HEK293 (cell line): ENCODE measurements at regions not wholly inside any gene's neighbourhood (a gene's known extent, or its start where the extent isn't known, plus 50 kb on each side); places are given as distances from the start of the nearest gene placed in this dataset.

Experiments
- CTCF ChIA-PET: fragments of 350-600 bp; formaldehyde crosslinking; extraction: SDS; loops from one replicate; lab custom pipeline; 2021; ENCODE audit warnings: antibody characterized with exemption; lab: Yijun Ruan, JAX
- POLR2A ChIA-PET: fragments of 300-600 bp; formaldehyde crosslinking; extraction: SDS; loops from one replicate; lab custom pipeline; 2020; ENCODE audit warnings: antibody characterized with exemption, inconsistent platforms; lab: Yijun Ruan, JAX
- H3K27ac ChIP-seq: fragments of 200-500 bp; sonication (Bioruptor generic); 2 replicates; pipeline ENCODE4 v1.5.1; 2014; ENCODE audit warnings: low read depth, low read length, control low read depth, inconsistent platforms; ENCODE audit errors: extremely low read depth
- H3K36me3 ChIP-seq, 2 experiments: fragments of 200-500 bp in 1 of 2; sonication (Bioruptor generic) in 1 of 2; 1 replicate in 1 of 2; 2 replicates in 1 of 2; pipeline ENCODE4 v1.5.1; 2014 to 2017; ENCODE audit warnings: inconsistent platforms in 2 of 2, low read length in 2 of 2; ENCODE audit not compliant: control insufficient read depth in 2 of 2, insufficient read depth in 1 of 2
- H3K4me1 ChIP-seq: fragments of 200-500 bp; sonication (Bioruptor generic); 2 replicates; pipeline ENCODE4 v1.5.1; 2014; ENCODE audit warnings: mild to moderate bottlenecking, low read length, inconsistent platforms; ENCODE audit not compliant: control insufficient read depth, insufficient read depth
- H3K4me3 ChIP-seq: 2 replicates; pipeline ENCODE4 v1.5.1; 2011; ENCODE audit warnings: low read depth, mild to moderate bottlenecking, control low read depth, low read length, moderate library complexity
- H3K9me3 ChIP-seq: fragments of 200-500 bp; sonication (Bioruptor generic); 2 replicates; pipeline ENCODE4 v1.5.1; 2014; ENCODE audit warnings: low read depth, low read length, inconsistent platforms; ENCODE audit not compliant: control insufficient read depth, insufficient read depth
- BCL11B ChIP-seq: fragments of 450-650 bp; formaldehyde crosslinking; IDR thresholded peaks from 2 replicates; pipeline ENCODE4 v1.5.1; 2016; ENCODE audit warnings: low read depth, missing biosample characterization, missing genetic modification characterization
- HOXD13 ChIP-seq: sonication (generic); formaldehyde crosslinking; IDR thresholded peaks from 2 replicates; pipeline ENCODE4 v1.8.0; 2022; ENCODE audit warnings: missing genetic modification reagents, borderline replicate concordance
- PRDM10 ChIP-seq: fragments of 450-650 bp; formaldehyde crosslinking; IDR thresholded peaks from 2 replicates; pipeline ENCODE4 v1.5.1; 2016; ENCODE audit warnings: missing biosample characterization, missing genetic modification characterization
- SALL2 ChIP-seq: fragments of 450-650 bp; formaldehyde crosslinking; IDR thresholded peaks from 2 replicates; pipeline ENCODE4 v1.5.0; 2017; ENCODE audit warnings: missing biosample characterization, mild to moderate bottlenecking, missing genetic modification characterization, borderline replicate concordance
- SP2 ChIP-seq: fragments of 450-650 bp; formaldehyde crosslinking; IDR thresholded peaks from 2 replicates; pipeline ENCODE4 v1.5.1; 2016; ENCODE audit warnings: missing biosample characterization, missing genetic modification characterization
- TCF7L2 ChIP-seq: IDR thresholded peaks from 2 replicates; pipeline ENCODE4 v1.6.1; 2011; ENCODE audit warnings: low read depth, mild to moderate bottlenecking, inconsistent platforms, low read length, moderate library complexity, borderline replicate concordance
- ZBTB11 ChIP-seq: fragments of 450-650 bp; formaldehyde crosslinking; conservative IDR thresholded peaks from 2 replicates; pipeline ENCODE4 v1.5.1; 2016; ENCODE audit warnings: low read depth, missing biosample characterization, missing genetic modification characterization
- ZBTB8A ChIP-seq: fragments of 450-650 bp; formaldehyde crosslinking; IDR thresholded peaks from 2 replicates; pipeline ENCODE4 v1.5.1; 2016; ENCODE audit warnings: missing biosample characterization, missing genetic modification characterization
- ZEB2 ChIP-seq: fragments of 450-650 bp; formaldehyde crosslinking; IDR thresholded peaks from 2 replicates; pipeline ENCODE4 v1.5.1; 2016; ENCODE audit warnings: missing biosample characterization, missing genetic modification characterization
- ZFP41 ChIP-seq: fragments of 450-650 bp; formaldehyde crosslinking; IDR thresholded peaks from 2 replicates; pipeline ENCODE4 v1.5.1; 2016; ENCODE audit warnings: missing biosample characterization, missing genetic modification characterization, borderline replicate concordance
- ZNF174 ChIP-seq: fragments of 450-650 bp; formaldehyde crosslinking; IDR thresholded peaks from 2 replicates; pipeline ENCODE4 v1.5.0; 2017; ENCODE audit warnings: missing biosample characterization, mild to moderate bottlenecking, missing genetic modification characterization
- ZNF248 ChIP-seq: fragments of 450-650 bp; formaldehyde crosslinking; IDR thresholded peaks from 2 replicates; pipeline ENCODE4 v1.5.1; 2017; ENCODE audit warnings: missing biosample characterization, missing genetic modification characterization
- ZNF274 ChIP-seq, 2 experiments: fragments of 200-500 bp in 1 of 2; fragments of 450-650 bp in 1 of 2; sonication (Bioruptor generic) in 1 of 2; formaldehyde crosslinking in 1 of 2; IDR thresholded peaks; 2 replicates each; pipeline versions ENCODE4 v1.5.1 to v1.6.1; 2014 to 2016; ENCODE audit warnings: borderline replicate concordance in 1 of 2, inconsistent platforms in 1 of 2, low read length in 1 of 2, missing biosample characterization in 1 of 2, missing genetic modification characterization in 1 of 2
- ZNF311 ChIP-seq: fragments of 450-650 bp; formaldehyde crosslinking; IDR thresholded peaks from 2 replicates; pipeline ENCODE4 v1.5.1; 2017; ENCODE audit warnings: missing biosample characterization, missing genetic modification characterization, borderline replicate concordance
- ZNF510 ChIP-seq: fragments of 450-650 bp; formaldehyde crosslinking; IDR thresholded peaks from 2 replicates; pipeline ENCODE4 v1.5.1; 2018; ENCODE audit warnings: mild to moderate bottlenecking, missing genetic modification characterization, missing biosample characterization; ENCODE audit not compliant: insufficient replicate concordance
- ZNF514 ChIP-seq: fragments of 450-650 bp; formaldehyde crosslinking; IDR thresholded peaks from 2 replicates; pipeline ENCODE4 v1.5.1; 2016; ENCODE audit warnings: missing biosample characterization, missing genetic modification characterization
- ZNF529 ChIP-seq: fragments of 450-650 bp; formaldehyde crosslinking; IDR thresholded peaks from 2 replicates; pipeline ENCODE4 v1.5.1; 2017; ENCODE audit warnings: missing genetic modification characterization, missing biosample characterization; ENCODE audit not compliant: insufficient replicate concordance
- ZNF555 ChIP-seq: fragments of 450-650 bp; formaldehyde crosslinking; conservative IDR thresholded peaks from 2 replicates; pipeline ENCODE4 v1.5.1; 2017; ENCODE audit warnings: missing biosample characterization, mild to moderate bottlenecking, missing genetic modification characterization, inconsistent platforms
- ZNF792 ChIP-seq: fragments of 450-650 bp; formaldehyde crosslinking; IDR thresholded peaks from 2 replicates; pipeline ENCODE4 v1.5.1; 2016; ENCODE audit warnings: missing biosample characterization, missing genetic modification characterization
- ZSCAN16 ChIP-seq: fragments of 450-650 bp; formaldehyde crosslinking; IDR thresholded peaks from 2 replicates; pipeline ENCODE4 v1.5.1; 2016; ENCODE audit warnings: missing biosample characterization, missing genetic modification characterization
- TF ChIP-seq, protein P1 (sequence below): fragments of 450-650 bp; formaldehyde crosslinking; IDR thresholded peaks from 2 replicates; pipeline ENCODE4 v1.5.1; 2016; ENCODE audit warnings: missing biosample characterization, missing genetic modification characterization
- TF ChIP-seq, protein P2 (sequence below): fragments of 450-650 bp; formaldehyde crosslinking; IDR thresholded peaks from 2 replicates; pipeline ENCODE4 v1.5.1; 2017; ENCODE audit warnings: missing biosample characterization, mild to moderate bottlenecking, missing genetic modification characterization, moderate library complexity
- TF ChIP-seq, protein P3 (sequence below): fragments of 450-650 bp; formaldehyde crosslinking; IDR thresholded peaks from 2 replicates; pipeline ENCODE4 v1.5.1; 2016; ENCODE audit warnings: missing biosample characterization, missing genetic modification characterization

- Histone ChIP-seq H3K27ac (no peak overlapping the region), H3K9me3 (no peaks in the 10 kb centered on the region)
- TF ChIP-seq ZNF274 (IDR thresholded peaks at IDR 0.05; ENCODE audit: low read length) (no peak), ZNF274 (tag by site-specific recombination; IDR thresholded peaks at IDR 0.05; ENCODE audit: borderline replicate concordance) (no peak), ZNF514 (tag by site-specific recombination) (no peak), HOXD13 (no peak), ZSCAN16 (tag by site-specific recombination) (no peak), ZNF529 (tag by site-specific recombination) (no peak)
- TF ChIP-seq, all 188 proteins: peak for 0
- no peaks in the 10 kb centered on the region for H3K36me3 ChIP-seq
- POLR2A ChIA-PET, result no interaction called here
- no peaks in the 10 kb centered on the region for H3K4me1 ChIP-seq
- no peak overlapping the region for H3K4me3 ChIP-seq
- CTCF ChIA-PET, result interaction anchor here (0.5 to 0.6 kb wide), 2 partner anchors 330 to 758 kb away, joined by 3 read pairs; no protein-coding TSS in a partner anchor
Measured at GRCh38 chr4:117466388-117466787, 381.0 kb upstream of the TRAM1L1 start.

- ChIA-PET POLR2A (no interaction called here), CTCF (no interaction called here)
- H3K4me1 ChIP-seq, result no peaks in the 10 kb centered on the region
- TF ChIP-seq, protein P1, sequence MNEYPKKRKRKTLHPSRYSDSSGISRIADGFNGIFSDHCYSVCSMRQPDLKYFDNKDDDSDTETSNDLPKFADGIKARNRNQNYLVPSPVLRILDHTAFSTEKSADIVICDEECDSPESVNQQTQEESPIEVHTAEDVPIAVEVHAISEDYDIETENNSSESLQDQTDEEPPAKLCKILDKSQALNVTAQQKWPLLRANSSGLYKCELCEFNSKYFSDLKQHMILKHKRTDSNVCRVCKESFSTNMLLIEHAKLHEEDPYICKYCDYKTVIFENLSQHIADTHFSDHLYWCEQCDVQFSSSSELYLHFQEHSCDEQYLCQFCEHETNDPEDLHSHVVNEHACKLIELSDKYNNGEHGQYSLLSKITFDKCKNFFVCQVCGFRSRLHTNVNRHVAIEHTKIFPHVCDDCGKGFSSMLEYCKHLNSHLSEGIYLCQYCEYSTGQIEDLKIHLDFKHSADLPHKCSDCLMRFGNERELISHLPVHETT (tag by site-specific recombination), result no peak
- TF ChIP-seq PRDM10 (tag by site-specific recombination) (no peak), ZBTB11 (tag by site-specific recombination) (no peak), TCF7L2 (no peak), ZFP41 (tag by site-specific recombination) (no peak), SP2 (tag by site-specific recombination) (no peak), ZEB2 (tag by site-specific recombination) (no peak), ZNF248 (tag by site-specific recombination) (no peak), BCL11B (tag by site-specific recombination) (no peak), ZNF792 (tag by site-specific recombination) (no peak), ZNF274 (IDR thresholded peaks at IDR 0.05; ENCODE audit: low read length) (no peak), ZNF274 (tag by site-specific recombination; IDR thresholded peaks at IDR 0.05; ENCODE audit: borderline replicate concordance) (no peak), SALL2 (tag by site-specific recombination) (no peak), ZNF510 (tag by site-specific recombination) (no peak), ZNF174 (tag by site-specific recombination) (no peak), ZNF311 (no peak), ZBTB8A (tag by site-specific recombination) (no peak), ZNF555 (no peak)
- TF ChIP-seq, protein P2, sequence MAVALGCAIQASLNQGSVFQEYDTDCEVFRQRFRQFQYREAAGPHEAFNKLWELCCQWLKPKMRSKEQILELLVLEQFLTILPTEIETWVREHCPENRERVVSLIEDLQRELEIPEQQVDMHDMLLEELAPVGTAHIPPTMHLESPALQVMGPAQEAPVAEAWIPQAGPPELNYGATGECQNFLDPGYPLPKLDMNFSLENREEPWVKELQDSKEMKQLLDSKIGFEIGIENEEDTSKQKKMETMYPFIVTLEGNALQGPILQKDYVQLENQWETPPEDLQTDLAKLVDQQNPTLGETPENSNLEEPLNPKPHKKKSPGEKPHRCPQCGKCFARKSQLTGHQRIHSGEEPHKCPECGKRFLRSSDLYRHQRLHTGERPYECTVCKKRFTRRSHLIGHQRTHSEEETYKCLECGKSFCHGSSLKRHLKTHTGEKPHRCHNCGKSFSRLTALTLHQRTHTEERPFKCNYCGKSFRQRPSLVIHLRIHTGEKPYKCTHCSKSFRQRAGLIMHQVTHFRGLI, result no peak
- TF ChIP-seq, protein P3, sequence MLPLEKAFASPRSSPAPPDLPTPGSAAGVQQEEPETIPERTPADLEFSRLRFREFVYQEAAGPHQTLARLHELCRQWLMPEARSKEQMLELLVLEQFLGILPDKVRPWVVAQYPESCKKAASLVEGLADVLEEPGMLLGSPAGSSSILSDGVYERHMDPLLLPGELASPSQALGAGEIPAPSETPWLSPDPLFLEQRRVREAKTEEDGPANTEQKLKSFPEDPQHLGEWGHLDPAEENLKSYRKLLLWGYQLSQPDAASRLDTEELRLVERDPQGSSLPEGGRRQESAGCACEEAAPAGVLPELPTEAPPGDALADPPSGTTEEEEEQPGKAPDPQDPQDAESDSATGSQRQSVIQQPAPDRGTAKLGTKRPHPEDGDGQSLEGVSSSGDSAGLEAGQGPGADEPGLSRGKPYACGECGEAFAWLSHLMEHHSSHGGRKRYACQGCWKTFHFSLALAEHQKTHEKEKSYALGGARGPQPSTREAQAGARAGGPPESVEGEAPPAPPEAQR (tag by site-specific recombination), result no peak
- H3K27ac ChIP-seq, result no peak overlapping the region
- H3K36me3 ChIP-seq, result no peaks in the 10 kb centered on the region
- H3K4me3 ChIP-seq, result no peak overlapping the region
- H3K9me3 ChIP-seq, result no peaks in the 10 kb centered on the region
Measured at GRCh38 chr4:117467404-117467803, 382.0 kb upstream of the TRAM1L1 start.
